Suprapubic skin (tissue), 2 donors: ENCODE measurements at regions not wholly inside any gene's neighbourhood (a gene's known extent, or its start where the extent isn't known, plus 50 kb on each side); places are given as distances from the start of the nearest gene placed in this dataset.
"Not testable (repeated sequence)": the region's sequence is repeated elsewhere in the genome, so short reads cannot be mapped to it uniquely, and the experiment has no call there.

Experiments
- EP300 ChIP-seq: sonication (generic); formaldehyde crosslinking; IDR thresholded peaks from one replicate; pipeline ENCODE4 v1.6.1; 2017; ENCODE audit warnings: antibody characterized with exemption
- POLR2A ChIP-seq, 2 donors: fragments of 450-650 bp; IDR thresholded peaks; one replicate each; pipeline ENCODE4 v1.6.1; 2017; ENCODE audit warnings: antibody characterized with exemption in 2 of 2, mild to moderate bottlenecking in 2 of 2, moderate library complexity in 2 of 2

DNA sequence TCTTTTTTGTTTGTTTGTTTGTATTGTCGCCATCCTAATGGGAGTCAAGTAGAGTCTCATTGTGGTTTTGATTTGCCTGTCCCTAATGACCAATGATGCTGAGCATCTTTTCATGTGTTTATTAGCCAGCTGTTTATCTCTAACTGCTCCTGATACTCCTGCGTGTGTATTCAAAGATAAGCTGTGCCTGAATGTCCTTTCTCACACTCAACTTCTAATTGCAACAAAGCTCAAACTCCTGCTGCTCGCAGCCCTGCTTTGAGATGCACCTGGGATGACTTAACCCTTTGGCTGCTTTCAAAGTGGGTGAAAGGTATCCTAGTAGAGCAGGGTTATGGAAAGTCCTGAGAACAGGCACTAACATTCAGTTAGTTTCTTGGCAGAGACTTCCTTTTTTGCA is 199.6 kb downstream of the BCL2L11 start:
- TF ChIP-seq POLR2A (IDR thresholded peaks at IDR 0.05); EP300: not testable (repeated sequence)
